ENCODE measurements at regions not wholly inside any gene's neighbourhood (a gene's known extent, or its start where the extent isn't known, plus 50 kb on each side); places are given as distances from the start of the nearest gene placed in this dataset.
A peak's percentile ranks its signal among the peaks of the same experiment; 100 is the strongest.

- peak; percentile 51 for DNase-seq
Observed at GRCh38 chr7:34337163-34337562, 320.9 kb upstream of the NPSR1 start.

- peak; percentile 23 for DNase-seq
Observed at GRCh38 chr7:34338961-34339526, 319.0 kb upstream of the NPSR1 start.

GRCh38 chr7:34341326-34341725, 316.7 kb upstream of the NPSR1 start:
- DNase-seq, result no peak

GRCh38 chr7:34342387-34342786, 315.6 kb upstream of the NPSR1 start:
- no peak for DNase-seq

GRCh38 chr7:34343667-34344066, 314.4 kb upstream of the NPSR1 start:
- no peak for DNase-seq

GRCh38 chr7:34354011-34354410, 304.0 kb upstream of the NPSR1 start:
- peak; percentile 42 for DNase-seq

- peak; percentile 96 for DNase-seq
Observed at GRCh38 chr7:34354899-34355298, 303.1 kb upstream of the NPSR1 start.

GRCh38 chr7:34357068-34357467, 300.9 kb upstream of the NPSR1 start:
- peak; percentile 91 for DNase-seq

GRCh38 chr7:34357946-34358345, 300.1 kb upstream of the NPSR1 start:
- peak; percentile 94 for DNase-seq

- peak; percentile 75 for DNase-seq
Observed at GRCh38 chr7:34358578-34358977, 299.4 kb upstream of the NPSR1 start.

GRCh38 chr7:34361663-34362250, 296.3 kb upstream of the NPSR1 start:
- DNase-seq, result no peak

- DNase-seq, result no peak
Observed at GRCh38 chr7:34362621-34363020, 295.4 kb upstream of the NPSR1 start.

GRCh38 chr7:34364130-34364529, 293.9 kb upstream of the NPSR1 start:
- no peak for DNase-seq

GRCh38 chr7:34365011-34365410, 293.0 kb upstream of the NPSR1 start:
- no peak for DNase-seq

- DNase-seq, result no peak
Observed at GRCh38 chr7:34365611-34366010, 292.4 kb upstream of the NPSR1 start.

GRCh38 chr7:34371922-34372321, 286.1 kb upstream of the NPSR1 start:
- DNase-seq, result no peak

GRCh38 chr7:34373940-34374339, 284.1 kb upstream of the NPSR1 start:
- no peak for DNase-seq

- DNase-seq, result no peak
Observed at GRCh38 chr7:34382166-34382893, 275.7 kb upstream of the NPSR1 start.

GRCh38 chr7:34385384-34385783, 272.6 kb upstream of the NPSR1 start:
- peak; percentile 31 for DNase-seq

GRCh38 chr7:34389332-34390078, 268.5 kb upstream of the NPSR1 start:
- DNase-seq, result no peak

- DNase-seq, result no peak
Observed at GRCh38 chr7:34390103-34390502, 267.9 kb upstream of the NPSR1 start.

- DNase-seq, result no peak
Observed at GRCh38 chr7:34392972-34393371, 265.0 kb upstream of the NPSR1 start.

GRCh38 chr7:34396437-34397064, 261.5 kb upstream of the NPSR1 start:
- DNase-seq, result no peak

All from NCI-H226 (cell line).